ENCODE measurements at regions not wholly inside any gene's neighbourhood (a gene's known extent, or its start where the extent isn't known, plus 50 kb on each side); places are given as distances from the start of the nearest gene placed in this dataset.
A peak's percentile ranks its signal among the peaks of the same experiment; 100 is the strongest.

DNA sequence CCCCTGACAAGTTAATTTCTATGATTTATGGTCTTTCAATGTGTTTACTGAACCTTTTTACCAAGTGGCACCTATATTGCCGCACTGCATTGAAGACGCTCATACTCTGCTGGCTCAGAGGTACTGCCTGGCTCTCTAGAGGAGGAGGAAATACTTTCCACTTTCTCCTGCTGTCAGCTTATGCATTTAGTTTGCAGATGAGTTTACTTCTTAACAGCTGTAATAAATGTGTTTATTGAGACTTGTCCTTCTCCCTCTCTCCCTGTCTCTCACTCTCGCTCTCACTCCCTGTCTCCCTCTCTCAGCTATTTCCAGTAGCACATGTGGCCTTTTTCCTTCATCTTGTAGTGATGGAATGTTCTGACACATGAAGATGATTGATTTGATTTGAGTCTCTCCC lies 60.3 kb upstream of the SPATA13 start:
- TF ChIP-seq POLR2AphosphoS5 (IDR thresholded peaks at IDR 0.05) (no peak), POLR2A (IDR thresholded peaks at IDR 0.05) (no peak), EP300 (IDR thresholded peaks at IDR 0.05) (no peak)
- TF ChIP-seq, protein P1, sequence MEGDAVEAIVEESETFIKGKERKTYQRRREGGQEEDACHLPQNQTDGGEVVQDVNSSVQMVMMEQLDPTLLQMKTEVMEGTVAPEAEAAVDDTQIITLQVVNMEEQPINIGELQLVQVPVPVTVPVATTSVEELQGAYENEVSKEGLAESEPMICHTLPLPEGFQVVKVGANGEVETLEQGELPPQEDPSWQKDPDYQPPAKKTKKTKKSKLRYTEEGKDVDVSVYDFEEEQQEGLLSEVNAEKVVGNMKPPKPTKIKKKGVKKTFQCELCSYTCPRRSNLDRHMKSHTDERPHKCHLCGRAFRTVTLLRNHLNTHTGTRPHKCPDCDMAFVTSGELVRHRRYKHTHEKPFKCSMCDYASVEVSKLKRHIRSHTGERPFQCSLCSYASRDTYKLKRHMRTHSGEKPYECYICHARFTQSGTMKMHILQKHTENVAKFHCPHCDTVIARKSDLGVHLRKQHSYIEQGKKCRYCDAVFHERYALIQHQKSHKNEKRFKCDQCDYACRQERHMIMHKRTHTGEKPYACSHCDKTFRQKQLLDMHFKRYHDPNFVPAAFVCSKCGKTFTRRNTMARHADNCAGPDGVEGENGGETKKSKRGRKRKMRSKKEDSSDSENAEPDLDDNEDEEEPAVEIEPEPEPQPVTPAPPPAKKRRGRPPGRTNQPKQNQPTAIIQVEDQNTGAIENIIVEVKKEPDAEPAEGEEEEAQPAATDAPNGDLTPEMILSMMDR (IDR thresholded peaks at IDR 0.05) = no peak
- Histone ChIP-seq H3K27ac (no peak overlapping the region), H3K36me3 (no peaks in the 10 kb centered on the region), H3K4me3 (no peak overlapping the region), H3K9me3 (no peaks in the 10 kb centered on the region), H3K27me3 (no peaks in the 10 kb centered on the region), H3K4me1 (no peaks in the 10 kb centered on the region)
- intact Hi-C loops (cut with DNase I; ENCODE audit: low total_unique reads) = no loop called here
- 80 to 91% (median 87%) methylated on average over 3 of the region's 3 CpGs for WGBS, 5 donors
- DNase-seq = no peak

DNA sequence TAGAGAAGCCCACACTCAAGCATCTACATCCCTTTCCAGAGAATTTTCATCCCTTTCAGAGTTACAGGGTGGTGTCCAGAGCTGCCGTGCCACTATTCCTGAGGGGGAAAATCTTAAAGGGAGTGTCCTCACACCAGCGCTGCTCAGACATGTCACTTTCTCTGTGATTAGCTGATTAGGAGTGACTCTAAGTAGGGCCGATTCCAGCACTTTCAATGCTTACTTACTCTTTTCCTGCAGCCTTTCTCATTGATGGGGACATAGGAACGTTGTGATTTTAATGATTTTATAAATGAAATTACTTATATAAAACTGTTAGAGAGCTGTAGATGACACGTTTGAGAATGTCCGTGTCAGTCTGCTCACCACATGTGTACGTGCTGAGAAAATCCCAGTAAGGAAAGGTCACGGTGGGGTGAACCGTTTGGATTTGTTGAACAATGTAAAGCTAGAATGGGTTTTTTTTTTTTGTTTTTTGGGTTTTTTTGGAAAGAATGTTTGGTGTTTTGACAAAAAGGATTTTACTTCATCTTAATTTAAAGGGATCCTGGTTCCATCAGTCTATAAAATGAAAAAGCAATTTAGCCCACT lies 56.6 kb upstream of the SPATA13 start:
- TF ChIP-seq, protein P1 (IDR thresholded peaks at IDR 0.05) = no peak
- no peak for TF ChIP-seq POLR2AphosphoS5 (IDR thresholded peaks at IDR 0.05)
- no peak for TF ChIP-seq POLR2A (IDR thresholded peaks at IDR 0.05)
- TF ChIP-seq EP300 (IDR thresholded peaks at IDR 0.05) = no peak
- Histone ChIP-seq H3K36me3 (no peaks in the 10 kb centered on the region), H3K9me3 (no peaks in the 10 kb centered on the region), H3K4me3 (no peak overlapping the region), H3K27ac (no peak overlapping the region), H3K27me3 (no peaks in the 10 kb centered on the region), H3K4me1 (peaks cover 0 to 15% (median 3%) of the 10 kb centered on the region in 4 donors)
- no peak for DNase-seq
- WGBS, 5 donors = 54 to 65% (median 63%) methylated on average over 9 of the region's 9 CpGs
- intact Hi-C loops (cut with DNase I; ENCODE audit: low total_unique reads) = no loop called here

DNA sequence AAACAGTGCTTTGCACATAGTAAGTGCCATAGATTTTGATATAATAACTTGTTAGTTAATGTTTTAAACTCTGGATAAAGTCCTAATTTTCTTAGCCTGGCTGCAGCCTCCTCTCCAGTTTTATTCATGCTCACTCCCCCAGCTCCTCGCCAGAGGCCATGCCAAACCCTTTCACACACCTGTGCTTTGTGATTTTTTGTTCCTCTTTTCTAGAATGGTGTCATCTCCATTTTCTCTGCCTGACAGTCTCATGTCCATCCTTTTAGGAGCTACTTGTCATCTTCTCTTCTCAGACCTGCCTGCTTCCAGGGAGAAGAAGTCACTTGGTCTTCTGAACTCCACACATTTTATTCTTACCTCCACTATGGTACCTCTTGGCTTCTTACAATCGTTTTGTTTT lies 55.8 kb upstream of the SPATA13 start:
- WGBS, 5 donors = 68 to 78% (median 71%) methylated on average over 2 of the region's 2 CpGs
- DNase-seq = no peak
- TF ChIP-seq POLR2AphosphoS5 (IDR thresholded peaks at IDR 0.05) = no peak
- TF ChIP-seq POLR2A (IDR thresholded peaks at IDR 0.05) = no peak
- TF ChIP-seq EP300 (IDR thresholded peaks at IDR 0.05) = no peak
- TF ChIP-seq, protein P1 (IDR thresholded peaks at IDR 0.05) = no peak
- H3K4me3 ChIP-seq = no peak overlapping the region
- H3K27ac ChIP-seq = no peak overlapping the region
- intact Hi-C loops (cut with DNase I; ENCODE audit: low total_unique reads) = no loop called here
- no peaks in the 10 kb centered on the region for H3K27me3 ChIP-seq
- no peaks in the 10 kb centered on the region for H3K36me3 ChIP-seq
- peaks cover 0 to 15% (median 3%) of the 10 kb centered on the region in 4 donors for H3K4me1 ChIP-seq
- no peaks in the 10 kb centered on the region for H3K9me3 ChIP-seq

DNA sequence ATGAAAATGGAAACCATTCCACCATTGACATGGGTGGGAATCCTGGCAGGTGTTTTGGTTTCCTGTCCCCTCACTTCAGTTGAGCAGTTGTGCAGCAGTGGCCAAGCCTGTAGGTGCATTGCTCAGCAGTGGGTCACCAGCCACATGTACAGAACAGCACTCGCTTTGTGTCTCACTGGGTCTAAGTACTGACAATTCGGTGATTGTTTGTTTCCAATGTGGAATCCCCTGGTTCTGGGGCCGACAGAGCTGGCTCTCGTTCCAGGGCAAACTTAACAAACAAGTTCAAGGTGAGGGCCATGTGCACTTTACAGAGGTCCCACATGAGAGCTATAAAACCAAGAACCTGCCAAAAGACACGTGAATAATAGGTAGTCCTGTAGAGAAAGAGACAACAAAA lies 54.1 kb upstream of the SPATA13 start:
- TF ChIP-seq POLR2AphosphoS5 (IDR thresholded peaks at IDR 0.05) = no peak
- TF ChIP-seq, protein P1 (IDR thresholded peaks at IDR 0.05) = no peak
- TF ChIP-seq POLR2A (IDR thresholded peaks at IDR 0.05) = no peak
- no peak for TF ChIP-seq EP300 (IDR thresholded peaks at IDR 0.05)
- no peaks in the 10 kb centered on the region for H3K9me3 ChIP-seq
- H3K27me3 ChIP-seq = no peaks in the 10 kb centered on the region
- WGBS, 5 donors = 39 to 75% (median 55%) methylated on average over 5 of the region's 5 CpGs
- intact Hi-C loops (cut with DNase I; ENCODE audit: low total_unique reads) = no loop called here
- peak in 1 of 2 donors; percentile 24 for DNase-seq
- H3K4me3 ChIP-seq = no peak overlapping the region
- no peak overlapping the region for H3K27ac ChIP-seq
- H3K36me3 ChIP-seq = no peaks in the 10 kb centered on the region
- H3K4me1 ChIP-seq = peaks cover 0 to 15% (median 3%) of the 10 kb centered on the region in 4 donors

Data from stomach (tissue), 8 donors.